ENCODE measurements at regions not wholly inside any gene's neighbourhood (a gene's known extent, or its start where the extent isn't known, plus 50 kb on each side); places are given as distances from the start of the nearest gene placed in this dataset.

- TF ChIP-seq ZNF311 (CRISPR knock-in tag; IDR thresholded peaks at IDR 0.05) (no peak), IRF2 (CRISPR knock-in tag; IDR thresholded peaks at IDR 0.05) (no peak), HNRNPK (IDR thresholded peaks at IDR 0.05; ENCODE audit: low read depth, low read length, poor library complexity, severe bottlenecking) (no peak), SREBF2 (CRISPR knock-in tag; IDR thresholded peaks at IDR 0.05) (no peak), USF2 (CRISPR knock-in tag; IDR thresholded peaks at IDR 0.05) (no peak), POLR2AphosphoS2 (IDR thresholded peaks at IDR 0.05; ENCODE audit: low read length) (no peak), ZEB2 (IDR thresholded peaks at IDR 0.05) (no peak), TAF1 (IDR thresholded peaks at IDR 0.05; ENCODE audit: control insufficient read depth, extremely low read depth, insufficient read depth, low read length, severe bottlenecking) (no peak), HDAC2 (IDR thresholded peaks at IDR 0.05) (no peak), ZFX (CRISPR knock-in tag; IDR thresholded peaks at IDR 0.05) (no peak), FOSL1 (tag; conservative IDR thresholded peaks at IDR 0.05) (no peak)
These were observed 460.3 kb downstream of the SOX6 start for GRCh38 chr11:15896026-15896425.
